K562 (cell line): ENCODE measurements at regions not wholly inside any gene's neighbourhood (a gene's known extent, or its start where the extent isn't known, plus 50 kb on each side); places are given as distances from the start of the nearest gene placed in this dataset.

Experiments used
- ATAC-seq: fragments of 200-7000 bp; cut with Tn5 transposase; 3 replicates; pipeline ENCODE4 v1.9.1; 2020; ENCODE audit warnings: moderate library complexity
- BruUV-seq: library from RNA; stranded (reverse); fragments of 400-500 nt; replicated peaks from 2 replicates; lab custom pipeline; 2021; lab: Mats Ljungman, UMichigan
- CTCF ChIA-PET: fragments of 300-600 bp; formaldehyde crosslinking; extraction: SDS; loops from one replicate; lab custom pipeline; 2021; ENCODE audit warnings: low intra/inter-chr PET ratio; lab: Yijun Ruan, JAX
- POLR2A ChIA-PET: fragments of 300-600, 350-650 bp; sonication (Branson Sonifier 250); formaldehyde crosslinking; extraction: SDS; loops from one replicate; lab custom pipeline; 2021; ENCODE audit warnings: antibody characterized with exemption, inconsistent platforms; lab: Yijun Ruan, JAX
- DNase-seq, 4 experiments: peaks; one replicate each; pipeline versions ENCODE4 v3.0.0 to v3.0.0-alpha.2; 2011 to 2018; ENCODE audit warnings: low spot score in 3 of 4, mixed read lengths in 3 of 4; ENCODE audit errors: extremely low read depth in 1 of 4
- FAIRE-seq: peaks from 2 replicates; lab custom pipeline; 2011; peaks lifted over from hg19 to GRCh38; lab: Jason Lieb, UNC
- H2AFZ ChIP-seq: 2 replicates; pipeline ENCODE4 v1.6.0; 2011; ENCODE audit warnings: low read depth, low read length, control low read depth, inconsistent platforms
- H3K27ac ChIP-seq: fragments of 200-600 bp; 3 replicates; pipeline ENCODE4 v1.8.0; 2011; ENCODE audit warnings: low read depth, mild to moderate bottlenecking, control low read depth, inconsistent platforms, low read length, moderate library complexity, mixed read lengths; ENCODE audit errors: extremely low read depth
- H3K27me3 ChIP-seq, 2 experiments: fragments of 300-600 bp in 1 of 2; 2 replicates in 1 of 2; 3 replicates in 1 of 2; pipeline versions ENCODE4 v1.6.0 to v1.8.0; 2011; ENCODE audit warnings: inconsistent platforms in 2 of 2, low read length in 2 of 2, mild to moderate bottlenecking in 1 of 2, mixed read lengths in 1 of 2, moderate library complexity in 1 of 2; ENCODE audit not compliant: control insufficient read depth in 2 of 2, insufficient read depth in 2 of 2
- H3K36me3 ChIP-seq: fragments of 300-600 bp; 3 replicates; pipeline ENCODE4 v1.8.0; 2011; ENCODE audit warnings: mild to moderate bottlenecking, low read length, inconsistent platforms; ENCODE audit not compliant: control insufficient read depth, insufficient read depth
- H3K4me1 ChIP-seq, 2 experiments: fragments of 200-600 bp in 1 of 2; replicated peaks in 1 of 2; 2 replicates in 1 of 2; 3 replicates in 1 of 2; pipeline versions ENCODE4 v1.5.1 to v1.8.0; 2011; ENCODE audit warnings: inconsistent platforms in 2 of 2, low read length in 2 of 2, mild to moderate bottlenecking in 1 of 2, mixed read lengths in 1 of 2, moderate library complexity in 1 of 2; ENCODE audit not compliant: control insufficient read depth in 2 of 2, insufficient read depth in 2 of 2
- H3K4me2 ChIP-seq: 2 replicates; pipeline ENCODE4 v1.6.1; 2011; ENCODE audit warnings: low read length, control low read depth, inconsistent platforms, mixed read lengths; ENCODE audit not compliant: insufficient read depth
- H3K4me3 ChIP-seq: fragments of 200-600 bp; sonication (generic), shearing (Covaris generic); 2 replicates; pipeline ENCODE4 v1.5.1; 2016; ENCODE audit warnings: control low read depth, inconsistent platforms
- H3K79me2 ChIP-seq: fragments of 200-600 bp; 3 replicates; pipeline ENCODE4 v1.8.0; 2011; ENCODE audit warnings: low read length, inconsistent platforms; ENCODE audit not compliant: control insufficient read depth, insufficient read depth
- H3K9ac ChIP-seq, 2 experiments: 2 replicates each; pipeline versions ENCODE4 v1.6.0 to v1.6.1; 2011; ENCODE audit warnings: low read depth in 2 of 2, low read length in 2 of 2, control low read depth in 1 of 2, inconsistent platforms in 1 of 2, mild to moderate bottlenecking in 1 of 2, mixed read lengths in 1 of 2; ENCODE audit not compliant: insufficient read depth in 1 of 2
- H3K9me1 ChIP-seq: one replicate; pipeline ENCODE4 v1.6.0; 2011; ENCODE audit warnings: inconsistent platforms, mild to moderate bottlenecking, low read length, moderate library complexity; ENCODE audit not compliant: control insufficient read depth, insufficient read depth
- H3K9me3 ChIP-seq: replicated peaks from 2 replicates; pipeline ENCODE4 v1.5.1; 2011; ENCODE audit warnings: low read depth, low read length, inconsistent platforms; ENCODE audit not compliant: control insufficient read depth, insufficient read depth
- H4K20me1 ChIP-seq: replicated peaks from 2 replicates; pipeline ENCODE4 v1.6.1; 2011; ENCODE audit warnings: low read length, inconsistent platforms, mixed read lengths; ENCODE audit not compliant: control insufficient read depth, insufficient read depth
- ESRRA ChIP-seq: fragments of 450-650 bp; IDR thresholded peaks from 2 replicates; pipeline ENCODE4 v1.6.1; 2014; ENCODE audit warnings: low read depth, mild to moderate bottlenecking, moderate library complexity, borderline replicate concordance
- MTA3 ChIP-seq: fragments of 450-650 bp; formaldehyde crosslinking; IDR thresholded peaks from 2 replicates; pipeline ENCODE4 v1.6.1; 2017; ENCODE audit warnings: mild to moderate bottlenecking, borderline replicate concordance
- PHF8 ChIP-seq: fragments of 200-600 bp; sonication (generic); IDR thresholded peaks from 2 replicates; pipeline ENCODE4 v1.6.1; 2012; ENCODE audit warnings: mixed run types, mild to moderate bottlenecking, inconsistent platforms, low read length, moderate library complexity, borderline replicate concordance
- ZNF408 ChIP-seq: fragments of 250-450 bp; sonication (Bioruptor Pico); IDR thresholded peaks from 2 replicates; pipeline ENCODE4 v1.4.0; 2020; ENCODE audit warnings: low read depth, mild to moderate bottlenecking, moderate library complexity
- WGBS: fragments of 100-300 bp; shearing (Covaris generic); methylation state at CpG from one replicate; pipeline ENCODE4 v1.1.6; 2016; ENCODE audit warnings: low coverage, mixed read lengths; ENCODE audit not compliant: insufficient coverage; ENCODE audit errors: missing lambda C conversion rate; 5-methylcytosine and 5-hydroxymethylcytosine counted together
- in situ Hi-C: fragments of 300-500 bp; cut with MboI; formaldehyde crosslinking; loops from 4 replicates; pipeline ENCODE4 v1.15.0; 2018; ENCODE audit warnings: inconsistent platforms, mixed read lengths
- intact Hi-C: fragments of 100-400 bp; cut with micrococcal nuclease; formaldehyde crosslinking; loops from 2 replicates; pipeline ENCODE4 v1.14.2; 2022
- TF ChIP-seq, protein P1 (sequence below): sonication (generic); formaldehyde crosslinking; IDR thresholded peaks from 2 replicates; pipeline ENCODE4 v1.8.0; 2023; ENCODE audit warnings: missing genetic modification reagents, mild to moderate bottlenecking, borderline replicate concordance

DNA sequence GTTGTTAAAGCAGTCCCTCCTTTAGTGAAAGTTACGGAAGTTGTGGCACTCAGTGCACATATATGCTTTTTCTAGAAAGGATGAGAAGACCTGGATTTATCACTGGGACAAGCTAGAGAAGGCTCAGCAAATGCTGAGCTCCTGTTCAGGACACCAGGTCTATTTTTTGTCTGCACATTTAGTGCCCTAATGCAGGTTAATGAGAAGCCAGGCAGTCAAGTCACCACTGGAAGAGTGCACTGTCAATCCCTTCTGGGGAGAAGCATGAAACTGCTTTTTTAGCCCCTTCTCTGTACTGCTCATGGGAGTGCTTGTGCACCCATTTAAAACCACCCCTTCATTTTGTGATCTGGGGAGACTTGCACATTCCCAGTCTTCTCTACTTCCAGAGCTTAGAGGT lies 624.1 kb upstream of the USP24 start:
- no peak overlapping the region for H3K27ac ChIP-seq
- no peak overlapping the region for H3K4me3 ChIP-seq
- no peaks in the 10 kb centered on the region for H3K36me3 ChIP-seq
- TF ChIP-seq ZNF408 (CRISPR knock-in tag) (no peak), ESRRA (no peak), PHF8 (no peak), MTA3 (no peak)
- TF ChIP-seq, protein P1, sequence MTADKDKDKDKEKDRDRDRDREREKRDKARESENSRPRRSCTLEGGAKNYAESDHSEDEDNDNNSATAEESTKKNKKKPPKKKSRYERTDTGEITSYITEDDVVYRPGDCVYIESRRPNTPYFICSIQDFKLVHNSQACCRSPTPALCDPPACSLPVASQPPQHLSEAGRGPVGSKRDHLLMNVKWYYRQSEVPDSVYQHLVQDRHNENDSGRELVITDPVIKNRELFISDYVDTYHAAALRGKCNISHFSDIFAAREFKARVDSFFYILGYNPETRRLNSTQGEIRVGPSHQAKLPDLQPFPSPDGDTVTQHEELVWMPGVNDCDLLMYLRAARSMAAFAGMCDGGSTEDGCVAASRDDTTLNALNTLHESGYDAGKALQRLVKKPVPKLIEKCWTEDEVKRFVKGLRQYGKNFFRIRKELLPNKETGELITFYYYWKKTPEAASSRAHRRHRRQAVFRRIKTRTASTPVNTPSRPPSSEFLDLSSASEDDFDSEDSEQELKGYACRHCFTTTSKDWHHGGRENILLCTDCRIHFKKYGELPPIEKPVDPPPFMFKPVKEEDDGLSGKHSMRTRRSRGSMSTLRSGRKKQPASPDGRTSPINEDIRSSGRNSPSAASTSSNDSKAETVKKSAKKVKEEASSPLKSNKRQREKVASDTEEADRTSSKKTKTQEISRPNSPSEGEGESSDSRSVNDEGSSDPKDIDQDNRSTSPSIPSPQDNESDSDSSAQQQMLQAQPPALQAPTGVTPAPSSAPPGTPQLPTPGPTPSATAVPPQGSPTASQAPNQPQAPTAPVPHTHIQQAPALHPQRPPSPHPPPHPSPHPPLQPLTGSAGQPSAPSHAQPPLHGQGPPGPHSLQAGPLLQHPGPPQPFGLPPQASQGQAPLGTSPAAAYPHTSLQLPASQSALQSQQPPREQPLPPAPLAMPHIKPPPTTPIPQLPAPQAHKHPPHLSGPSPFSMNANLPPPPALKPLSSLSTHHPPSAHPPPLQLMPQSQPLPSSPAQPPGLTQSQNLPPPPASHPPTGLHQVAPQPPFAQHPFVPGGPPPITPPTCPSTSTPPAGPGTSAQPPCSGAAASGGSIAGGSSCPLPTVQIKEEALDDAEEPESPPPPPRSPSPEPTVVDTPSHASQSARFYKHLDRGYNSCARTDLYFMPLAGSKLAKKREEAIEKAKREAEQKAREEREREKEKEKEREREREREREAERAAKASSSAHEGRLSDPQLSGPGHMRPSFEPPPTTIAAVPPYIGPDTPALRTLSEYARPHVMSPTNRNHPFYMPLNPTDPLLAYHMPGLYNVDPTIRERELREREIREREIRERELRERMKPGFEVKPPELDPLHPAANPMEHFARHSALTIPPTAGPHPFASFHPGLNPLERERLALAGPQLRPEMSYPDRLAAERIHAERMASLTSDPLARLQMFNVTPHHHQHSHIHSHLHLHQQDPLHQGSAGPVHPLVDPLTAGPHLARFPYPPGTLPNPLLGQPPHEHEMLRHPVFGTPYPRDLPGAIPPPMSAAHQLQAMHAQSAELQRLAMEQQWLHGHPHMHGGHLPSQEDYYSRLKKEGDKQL (CRISPR knock-in tag), result no peak
- TF ChIP-seq, all 486 proteins: peak for 0
- Histone ChIP-seq H3K79me2 (no peaks in the 10 kb centered on the region), H3K4me1 (no peaks in the 10 kb centered on the region), H2AFZ (no peak overlapping the region), H4K20me1 (no peaks in the 10 kb centered on the region), H3K9me1 (no peaks in the 10 kb centered on the region), H3K27me3 (no peaks in the 10 kb centered on the region), H3K9ac (no peak overlapping the region), H3K4me2 (no peak overlapping the region), H3K9me3 (no peaks in the 10 kb centered on the region)
- FAIRE-seq (no peak), DNase-seq (no peak), ATAC-seq (no peak)
- in situ Hi-C loops, result no loop called here
- 0% methylated on average over 1 of the region's 1 CpG for WGBS
- intact Hi-C loops, result no loop called here
- no TSS peak for BruUV-seq
- CTCF ChIA-PET, result no interaction called here
- POLR2A ChIA-PET, result interaction anchor here (0.9 kb wide), 1 partner anchor 11 kb away, joined by 4 read pairs; no protein-coding TSS in a partner anchor
